ENCODE measurements at regions not wholly inside any gene's neighbourhood (a gene's known extent, or its start where the extent isn't known, plus 50 kb on each side); places are given as distances from the start of the nearest gene placed in this dataset.

GRCh38 chr3:178313716-178314115, 222.5 kb upstream of the KCNMB2 start:
- Histone ChIP-seq H4K20me1 (ENCODE audit: insufficient read depth) (no peaks in the 10 kb centered on the region), H3K9me2 (ENCODE audit: insufficient read depth, low read length) (no peaks in the 10 kb centered on the region), H2AFZ (ENCODE audit: low read depth, low read length) (no peak overlapping the region), H3K27me3 (ENCODE audit: insufficient read depth, low read depth, low read length) (no peaks in the 10 kb centered on the region), H3K4me2 (ENCODE audit: low read length) (peak overlapping the region; percentile 4), H3K4me3 (ENCODE audit: low read length) (no peak overlapping the region), H3K79me2 (replicated peaks; ENCODE audit: insufficient read depth, low read length) (no peaks in the 10 kb centered on the region), H3K9me3 (ENCODE audit: low read length) (no peaks in the 10 kb centered on the region), H3K27ac (ENCODE audit: low read length) (no peak overlapping the region), H3K36me3 (ENCODE audit: insufficient read depth, low read length) (no peaks in the 10 kb centered on the region), H3K9ac (ENCODE audit: low read length) (no peak overlapping the region), H3F3A (ENCODE audit: insufficient read depth, low read length, poor library complexity, severe bottlenecking) (peaks cover 3% of the 10 kb centered on the region)
- TF ChIP-seq REST (IDR thresholded peaks at IDR 0.05; ENCODE audit: borderline replicate concordance) (no peak), EZH2 (IDR thresholded peaks at IDR 0.05; ENCODE audit: borderline replicate concordance, insufficient read depth, low read length, poor library complexity, severe bottlenecking) (no peak), TAF1 (IDR thresholded peaks at IDR 0.05; ENCODE audit: low read depth) (no peak), MXI1 (conservative IDR thresholded peaks at IDR 0.05; ENCODE audit: poor library complexity, severe bottlenecking) (no peak), SMC3 (conservative IDR thresholded peaks at IDR 0.05; ENCODE audit: poor library complexity) (no peak), POLR2AphosphoS5 (IDR thresholded peaks at IDR 0.05) (no peak), RAD21 (conservative IDR thresholded peaks at IDR 0.05) (no peak), CTCF (IDR thresholded peaks at IDR 0.05; ENCODE audit: poor library complexity, severe bottlenecking) (no peak), EP300 (conservative IDR thresholded peaks at IDR 0.05; ENCODE audit: poor library complexity, severe bottlenecking) (no peak)

GRCh38 chr3:178318340-178318739, 217.9 kb upstream of the KCNMB2 start:
- H4K20me1 ChIP-seq (ENCODE audit: insufficient read depth): no peaks in the 10 kb centered on the region
- H3F3A ChIP-seq (ENCODE audit: insufficient read depth, low read length, poor library complexity, severe bottlenecking): peaks cover 7% of the 10 kb centered on the region
- H2AFZ ChIP-seq (ENCODE audit: low read depth, low read length): no peak overlapping the region
- no peaks in the 10 kb centered on the region for H3K9me2 ChIP-seq (ENCODE audit: insufficient read depth, low read length)
- no peak overlapping the region for H3K4me2 ChIP-seq (ENCODE audit: low read length)
- TF ChIP-seq EZH2 (IDR thresholded peaks at IDR 0.05; ENCODE audit: borderline replicate concordance, insufficient read depth, low read length, poor library complexity, severe bottlenecking): no peak
- TF ChIP-seq MXI1 (conservative IDR thresholded peaks at IDR 0.05; ENCODE audit: poor library complexity, severe bottlenecking): no peak
- TF ChIP-seq REST (IDR thresholded peaks at IDR 0.05; ENCODE audit: borderline replicate concordance): no peak
- no peak for TF ChIP-seq POLR2AphosphoS5 (IDR thresholded peaks at IDR 0.05)
- TF ChIP-seq SMC3 (conservative IDR thresholded peaks at IDR 0.05; ENCODE audit: poor library complexity): peak; percentile 51
- TF ChIP-seq CTCF (IDR thresholded peaks at IDR 0.05; ENCODE audit: poor library complexity, severe bottlenecking): no peak
- TF ChIP-seq TAF1 (IDR thresholded peaks at IDR 0.05; ENCODE audit: low read depth): no peak
- peak; percentile 57 for TF ChIP-seq EP300 (conservative IDR thresholded peaks at IDR 0.05; ENCODE audit: poor library complexity, severe bottlenecking)
- peak; percentile 61 for TF ChIP-seq RAD21 (conservative IDR thresholded peaks at IDR 0.05)
- peak overlapping the region; percentile 76 for H3K27ac ChIP-seq (ENCODE audit: low read length)
- no peaks in the 10 kb centered on the region for H3K79me2 ChIP-seq (replicated peaks; ENCODE audit: insufficient read depth, low read length)
- no peaks in the 10 kb centered on the region for H3K36me3 ChIP-seq (ENCODE audit: insufficient read depth, low read length)
- H3K4me3 ChIP-seq (ENCODE audit: low read length): peak overlapping the region; percentile 31
- H3K27me3 ChIP-seq (ENCODE audit: insufficient read depth, low read depth, low read length): no peaks in the 10 kb centered on the region
- H3K9ac ChIP-seq (ENCODE audit: low read length): peak overlapping the region; percentile 7
- no peaks in the 10 kb centered on the region for H3K9me3 ChIP-seq (ENCODE audit: low read length)

All from neural cell (in vitro differentiated cells).